ENCODE measurements at regions not wholly inside any gene's neighbourhood (a gene's known extent, or its start where the extent isn't known, plus 50 kb on each side); places are given as distances from the start of the nearest gene placed in this dataset.

- TF ChIP-seq POLR2A (IDR thresholded peaks at IDR 0.05) (no peak), CTCF (IDR thresholded peaks at IDR 0.05) (no peak)
Measured at GRCh38 chrX:25640276-25640675, 497.9 kb upstream of the MAGEB18 start.

Measured in stomach (tissue), 4 donors.